Activated CD8-positive, alpha-beta T cell treated with anti-CD3 and anti-CD28 coated beads for 36 hours (primary cell): ENCODE measurements at regions not wholly inside any gene's neighbourhood (a gene's known extent, or its start where the extent isn't known, plus 50 kb on each side); places are given as distances from the start of the nearest gene placed in this dataset.

ENCODE experiments used
- ATAC-seq: fragments of 200-7000 bp; cut with Tn5 transposase; one replicate; pipeline ENCODE4 v1.10.0; 2021; ENCODE audit warnings: mild to moderate bottlenecking, moderate library complexity
- CTCF ChIA-PET: fragments of 350-600 bp; sonication (Branson Sonifier 250); formaldehyde crosslinking; loops from one replicate; lab custom pipeline; 2021; ENCODE audit warnings: antibody characterized with exemption; lab: Charles Lee
- POLR2A ChIA-PET: fragments of 350-600 bp; sonication (Branson Sonifier 250); formaldehyde crosslinking; loops from one replicate; lab custom pipeline; 2021; ENCODE audit warnings: antibody characterized with exemption; lab: Charles Lee
- DNase-seq: peaks from one replicate; pipeline ENCODE4 v3.0.0-alpha.2; 2020
- H3K27ac Mint-ChIP-seq: one replicate; pipeline ENCODE4 v1.8.0; 2021; ENCODE audit warnings: mild to moderate bottlenecking, mixed read lengths
- H3K27me3 Mint-ChIP-seq: one replicate; pipeline ENCODE4 v1.8.0; 2021; ENCODE audit warnings: mixed read lengths
- H3K36me3 Mint-ChIP-seq: one replicate; pipeline ENCODE4 v1.8.0; 2021; ENCODE audit warnings: low read depth, mixed read lengths
- H3K4me1 Mint-ChIP-seq: one replicate; pipeline ENCODE4 v1.8.0; 2021; ENCODE audit warnings: low read depth, mixed read lengths
- H3K4me3 Mint-ChIP-seq: one replicate; pipeline ENCODE4 v1.8.0; 2021; ENCODE audit warnings: mild to moderate bottlenecking, moderate library complexity, mixed read lengths
- H3K9me3 Mint-ChIP-seq: one replicate; pipeline ENCODE4 v1.8.0; 2021; ENCODE audit warnings: mixed read lengths
- CTCF ChIP-seq: fragments of 200-600 bp; IDR thresholded peaks from one replicate; pipeline ENCODE4 v1.8.0; 2022; ENCODE audit warnings: antibody characterized with exemption, mild to moderate bottlenecking
- intact Hi-C: fragments of 100-400 bp; cut with micrococcal nuclease; formaldehyde crosslinking; loops from one replicate; pipeline ENCODE4 v1.10.0; 2022

GRCh38 chr1:70627910-70628309 lies 216.8 kb downstream of the CTH start:
- no peak for TF ChIP-seq CTCF
- ATAC-seq (no peak), DNase-seq (no peak)
- ChIA-PET POLR2A (no interaction called here), CTCF (no interaction called here)
- H3K27ac Mint-ChIP-seq, result no peak overlapping the region
- no peaks in the 10 kb centered on the region for H3K27me3 Mint-ChIP-seq
- peaks cover 2% of the 10 kb centered on the region for H3K9me3 Mint-ChIP-seq
- no peaks in the 10 kb centered on the region for H3K36me3 Mint-ChIP-seq
- intact Hi-C loops, result no loop called here
- H3K4me3 Mint-ChIP-seq, result no peak overlapping the region
- H3K4me1 Mint-ChIP-seq, result no peaks in the 10 kb centered on the region

GRCh38 chr1:70628973-70629372 lies 217.9 kb downstream of the CTH start:
- Mint-ChIP-seq H3K36me3 (no peaks in the 10 kb centered on the region), H3K9me3 (peaks cover 2% of the 10 kb centered on the region), H3K27ac (no peak overlapping the region), H3K4me1 (no peaks in the 10 kb centered on the region), H3K27me3 (no peaks in the 10 kb centered on the region), H3K4me3 (no peak overlapping the region)
- intact Hi-C loops, result no loop called here
- ChIA-PET CTCF (no interaction called here), POLR2A (no interaction called here)
- no peak for TF ChIP-seq CTCF
- DNase-seq, result no peak
- ATAC-seq, result no peak

DNA sequence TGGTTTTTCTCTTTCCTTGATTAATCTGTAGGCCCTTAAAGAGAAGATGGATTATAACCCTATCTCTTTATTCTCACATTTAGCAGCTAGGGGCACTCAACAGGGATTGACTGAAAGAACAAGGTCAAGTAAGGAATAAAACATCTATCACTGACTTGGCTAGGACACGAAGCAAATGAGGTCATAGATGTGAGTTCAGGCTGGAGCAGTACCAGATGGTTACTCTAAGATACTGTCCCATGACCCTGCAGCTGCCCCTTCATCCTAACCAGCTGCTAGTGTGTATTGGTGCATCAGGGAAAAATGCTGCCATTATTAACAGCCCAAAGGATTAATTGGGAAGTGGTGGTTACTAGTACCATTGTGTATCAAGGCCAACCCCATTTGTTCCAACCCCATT lies 221.9 kb downstream of the CTH start:
- DNase-seq (no peak), ATAC-seq (no peak)
- H3K27ac Mint-ChIP-seq, result no peak overlapping the region
- no peaks in the 10 kb centered on the region for H3K9me3 Mint-ChIP-seq
- TF ChIP-seq CTCF, result no peak
- H3K4me3 Mint-ChIP-seq, result no peak overlapping the region
- no peaks in the 10 kb centered on the region for H3K36me3 Mint-ChIP-seq
- intact Hi-C loops, result no loop called here
- no peaks in the 10 kb centered on the region for H3K27me3 Mint-ChIP-seq
- ChIA-PET POLR2A (no interaction called here), CTCF (no interaction called here)
- H3K4me1 Mint-ChIP-seq, result no peaks in the 10 kb centered on the region

- H3K4me3 Mint-ChIP-seq, result no peak overlapping the region
- H3K27me3 Mint-ChIP-seq, result no peaks in the 10 kb centered on the region
- CTCF ChIA-PET, result no interaction called here
- POLR2A ChIA-PET, result no interaction called here
- ATAC-seq (no peak), DNase-seq (no peak)
- intact Hi-C loops, result no loop called here
- H3K27ac Mint-ChIP-seq, result no peak overlapping the region
- no peaks in the 10 kb centered on the region for H3K4me1 Mint-ChIP-seq
- no peaks in the 10 kb centered on the region for H3K9me3 Mint-ChIP-seq
- no peak for TF ChIP-seq CTCF
- no peaks in the 10 kb centered on the region for H3K36me3 Mint-ChIP-seq
Observed at GRCh38 chr1:70635868-70636267, 224.8 kb downstream of the CTH start.

- ChIA-PET POLR2A (no interaction called here), CTCF (no interaction called here)
- intact Hi-C loops, result no loop called here
- Mint-ChIP-seq H3K36me3 (no peaks in the 10 kb centered on the region), H3K4me1 (no peaks in the 10 kb centered on the region), H3K27ac (no peak overlapping the region), H3K9me3 (no peaks in the 10 kb centered on the region), H3K4me3 (no peak overlapping the region), H3K27me3 (no peaks in the 10 kb centered on the region)
- DNase-seq, result no peak
- TF ChIP-seq CTCF, result no peak
- no peak for ATAC-seq
Observed at GRCh38 chr1:70641868-70642267, 230.8 kb downstream of the CTH start.
